GM12874 (cell line): ENCODE measurements at regions not wholly inside any gene's neighbourhood (a gene's known extent, or its start where the extent isn't known, plus 50 kb on each side); places are given as distances from the start of the nearest gene placed in this dataset.

ENCODE experiments used
- TF ChIP-seq, protein P1 (sequence below): IDR thresholded peaks from 2 replicates; pipeline ENCODE4 v1.5.1; 2011; ENCODE audit warnings: low read depth, mild to moderate bottlenecking, control low read depth, low read length, moderate library complexity; ENCODE audit not compliant: insufficient read depth

DNA sequence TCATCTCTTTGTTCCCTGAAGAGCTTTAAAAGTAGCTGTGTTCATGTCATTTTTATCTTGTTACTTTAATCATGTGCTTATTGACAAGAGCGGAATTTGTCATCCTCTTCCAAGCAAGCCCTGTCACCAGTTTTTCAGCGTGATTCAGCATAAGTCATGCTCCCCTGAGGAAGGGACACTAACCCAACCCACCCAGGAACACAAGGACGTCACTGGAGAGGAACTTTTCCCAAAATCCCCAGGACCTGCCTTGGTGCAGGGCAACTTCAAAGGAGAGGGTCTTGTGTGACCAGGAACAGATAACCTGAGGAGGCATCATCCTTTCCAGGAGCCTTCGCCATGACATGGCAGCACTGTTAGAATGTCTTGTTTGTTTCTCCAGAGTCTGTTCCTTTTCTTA is 107.1 kb upstream of the DIO3 start:
- TF ChIP-seq, protein P1, sequence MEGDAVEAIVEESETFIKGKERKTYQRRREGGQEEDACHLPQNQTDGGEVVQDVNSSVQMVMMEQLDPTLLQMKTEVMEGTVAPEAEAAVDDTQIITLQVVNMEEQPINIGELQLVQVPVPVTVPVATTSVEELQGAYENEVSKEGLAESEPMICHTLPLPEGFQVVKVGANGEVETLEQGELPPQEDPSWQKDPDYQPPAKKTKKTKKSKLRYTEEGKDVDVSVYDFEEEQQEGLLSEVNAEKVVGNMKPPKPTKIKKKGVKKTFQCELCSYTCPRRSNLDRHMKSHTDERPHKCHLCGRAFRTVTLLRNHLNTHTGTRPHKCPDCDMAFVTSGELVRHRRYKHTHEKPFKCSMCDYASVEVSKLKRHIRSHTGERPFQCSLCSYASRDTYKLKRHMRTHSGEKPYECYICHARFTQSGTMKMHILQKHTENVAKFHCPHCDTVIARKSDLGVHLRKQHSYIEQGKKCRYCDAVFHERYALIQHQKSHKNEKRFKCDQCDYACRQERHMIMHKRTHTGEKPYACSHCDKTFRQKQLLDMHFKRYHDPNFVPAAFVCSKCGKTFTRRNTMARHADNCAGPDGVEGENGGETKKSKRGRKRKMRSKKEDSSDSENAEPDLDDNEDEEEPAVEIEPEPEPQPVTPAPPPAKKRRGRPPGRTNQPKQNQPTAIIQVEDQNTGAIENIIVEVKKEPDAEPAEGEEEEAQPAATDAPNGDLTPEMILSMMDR: no peak

DNA sequence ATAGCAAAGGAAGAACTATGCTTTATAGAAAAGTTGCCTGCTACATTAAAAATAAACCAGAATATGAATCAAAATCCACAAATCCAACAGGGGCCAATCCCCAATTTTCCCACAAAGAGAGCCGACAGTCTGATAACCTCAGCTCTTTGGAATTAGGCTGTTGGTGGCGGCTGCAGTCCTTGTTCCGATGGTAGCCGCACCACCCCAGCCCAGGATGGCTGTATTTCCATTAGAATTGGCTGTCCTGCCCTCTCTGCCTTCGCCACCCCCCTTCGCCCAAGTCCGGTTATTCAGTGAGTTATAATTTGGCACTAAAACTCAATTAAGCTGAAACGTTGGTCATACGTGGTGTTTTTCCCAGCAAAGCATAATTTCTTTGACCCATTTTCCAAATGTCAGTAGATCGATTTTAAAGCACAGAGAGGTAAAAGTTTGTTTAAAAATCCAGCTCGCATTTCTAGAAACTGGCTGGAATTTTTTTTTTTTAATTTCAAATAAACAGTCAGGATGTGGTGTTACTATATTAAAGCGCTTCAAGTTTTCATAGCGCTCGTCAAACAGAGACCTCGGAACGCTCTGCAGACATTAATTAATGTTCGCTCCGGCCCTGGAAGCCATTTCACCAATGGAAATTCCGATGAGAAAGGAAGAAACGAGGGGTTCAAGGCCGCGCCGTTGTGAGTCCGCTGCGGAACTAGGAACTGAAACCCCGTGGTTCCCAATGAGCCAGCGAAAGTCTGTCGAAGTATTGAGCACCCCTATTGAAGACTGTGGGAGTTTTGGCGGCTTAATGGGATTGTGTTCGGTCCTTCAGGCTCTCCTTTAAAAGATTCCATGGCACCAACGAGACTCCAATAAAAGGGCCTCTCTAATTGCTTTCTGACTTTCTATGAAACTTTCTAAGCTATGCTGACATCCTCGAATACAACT is 104.8 kb upstream of the DIO3 start:
- TF ChIP-seq, protein P1: no peak

DNA sequence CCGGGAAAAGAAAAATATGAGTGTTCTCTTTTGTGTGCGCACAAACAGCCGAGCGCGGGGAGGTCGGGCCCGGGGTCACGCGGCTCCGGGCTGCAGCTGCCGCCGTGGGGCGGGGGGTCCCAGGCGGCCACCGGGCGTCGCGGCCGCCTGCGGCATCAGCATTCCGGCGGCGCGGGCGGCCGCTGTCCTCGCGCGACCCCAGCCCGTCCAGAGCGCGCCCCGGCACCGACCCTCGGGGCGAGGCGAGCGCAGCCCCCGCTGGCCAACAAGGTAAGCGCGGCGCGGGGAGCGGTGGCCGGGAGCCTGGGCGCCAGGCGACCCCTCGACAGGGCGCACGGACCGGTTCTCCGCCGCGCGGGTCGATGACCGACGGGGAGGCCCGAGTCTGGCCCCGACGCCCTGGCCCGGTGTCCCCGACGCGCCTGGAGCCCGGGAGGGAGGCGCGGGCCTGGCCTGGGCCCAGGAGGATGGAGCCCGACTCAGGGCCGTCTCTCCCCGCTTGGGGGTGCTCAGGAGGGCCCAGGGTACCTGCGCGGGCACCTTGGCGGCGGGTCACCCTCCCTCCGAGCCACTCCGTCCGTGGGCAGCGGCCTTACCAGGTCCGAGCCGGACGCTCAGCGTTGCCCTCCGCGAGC is 103.9 kb upstream of the DIO3 start:
- TF ChIP-seq, protein P1: no peak

DNA sequence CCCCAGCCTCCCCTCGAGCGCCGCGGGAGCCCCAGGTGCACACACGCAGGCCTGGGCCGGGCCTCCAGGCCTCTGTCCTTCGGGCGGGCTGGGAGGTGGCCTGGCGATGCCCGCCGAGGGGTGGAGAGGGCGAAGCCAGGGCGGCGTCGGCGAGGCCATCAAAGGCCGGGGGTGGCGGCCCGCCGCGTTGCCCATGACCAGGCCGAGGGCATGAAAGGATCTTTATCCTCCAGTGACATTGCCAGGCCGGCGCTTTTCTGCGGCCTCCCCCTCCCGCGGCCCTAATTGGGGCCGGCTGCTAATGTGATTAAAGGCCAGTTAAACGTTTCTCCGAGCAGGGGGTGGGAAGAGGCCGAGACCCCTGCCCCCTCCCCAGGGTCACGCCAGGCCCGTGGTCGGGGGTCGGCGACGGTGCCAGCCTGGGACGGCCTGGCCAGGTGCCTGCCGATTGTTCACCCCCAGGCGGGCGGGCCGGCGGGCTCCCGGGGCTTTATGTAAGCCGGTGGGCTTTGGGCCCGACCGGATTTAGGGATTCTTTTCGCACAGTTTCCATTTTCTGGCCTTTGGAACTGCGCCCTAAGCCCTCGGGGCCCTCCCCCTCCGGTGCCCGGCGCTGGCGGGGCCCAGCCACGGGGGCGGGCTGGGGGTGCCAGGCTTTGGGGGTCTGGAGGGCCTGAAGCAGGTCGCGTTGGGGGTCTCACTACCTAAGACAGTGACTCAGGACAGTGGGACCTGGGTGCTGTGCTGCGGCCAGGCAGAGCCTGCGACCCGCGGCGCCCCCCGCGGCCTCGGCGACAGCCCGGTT is 103.2 kb upstream of the DIO3 start:
- TF ChIP-seq, protein P1: no peak

DNA sequence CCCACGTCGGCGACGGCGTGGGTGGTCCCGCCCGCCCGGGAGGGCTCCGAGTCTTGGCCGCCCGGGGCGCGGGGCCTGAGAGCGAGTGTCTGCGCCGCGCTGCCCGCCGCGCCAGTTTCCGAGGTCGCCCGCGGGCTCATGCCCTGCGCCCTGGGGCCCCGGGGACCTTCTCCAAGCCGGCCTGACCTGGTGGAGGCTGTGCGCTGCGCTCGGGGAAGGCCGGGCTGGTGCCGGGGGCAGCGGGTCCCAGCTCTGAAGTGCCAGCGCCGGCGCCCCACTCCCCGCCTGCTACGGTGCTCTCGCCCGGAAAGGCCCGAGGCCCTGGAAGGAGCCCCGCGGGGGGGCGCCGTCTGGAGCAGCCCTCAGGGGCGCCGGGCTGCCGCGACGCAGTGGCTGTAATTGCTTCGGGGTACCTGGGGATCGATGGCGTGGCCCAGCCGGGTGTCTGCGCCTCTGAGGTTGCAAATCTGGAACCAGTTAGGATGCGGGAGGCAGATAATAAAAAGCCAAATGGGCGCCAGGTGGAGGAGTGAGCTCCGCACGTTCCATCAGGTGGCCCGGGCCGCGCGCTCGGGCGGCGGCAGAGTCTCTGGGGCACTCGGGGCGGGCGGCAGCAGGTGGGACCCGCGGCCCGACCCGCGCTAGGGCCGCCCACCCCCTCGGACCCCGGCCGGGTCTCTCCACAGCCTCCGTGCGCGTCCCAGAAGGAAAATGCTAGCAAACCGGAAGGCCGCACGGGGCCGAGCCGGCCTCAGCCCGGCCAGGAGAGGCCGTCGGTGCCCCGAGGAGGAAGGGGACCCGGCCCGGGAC is 102.3 kb upstream of the DIO3 start:
- TF ChIP-seq, protein P1: no peak

DNA sequence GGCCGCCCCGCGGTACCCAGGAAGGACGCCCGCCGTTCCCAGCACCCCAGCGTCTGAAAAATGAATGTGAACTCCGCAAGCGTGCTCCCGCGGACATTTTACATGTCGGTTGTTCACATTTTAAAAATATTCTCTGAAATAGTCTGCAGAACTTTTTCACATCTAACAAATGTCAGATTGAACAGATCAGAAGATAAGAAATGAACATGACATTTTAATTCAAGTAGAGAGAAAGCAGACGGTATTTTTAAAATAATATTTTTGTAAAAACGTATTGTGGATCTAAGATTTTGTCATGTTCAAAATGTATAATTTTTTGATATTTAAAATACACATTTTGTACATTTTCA is 101.8 kb upstream of the DIO3 start:
- TF ChIP-seq, protein P1: no peak
